HG02981 (cell line): ENCODE measurements at regions not wholly inside any gene's neighbourhood (a gene's known extent, or its start where the extent isn't known, plus 50 kb on each side); places are given as distances from the start of the nearest gene placed in this dataset.
"Not testable (repeated sequence)": the region's sequence is repeated elsewhere in the genome, so short reads cannot be mapped to it uniquely, and the experiment has no call there.

Experiments used
- ATAC-seq: cut with Tn5 transposase; IDR thresholded peaks from one replicate; pipeline ENCODE4 v1.9.1; 2021; ENCODE audit warnings: mild to moderate bottlenecking, moderate library complexity; ENCODE audit not compliant: unreplicated experiment

DNA sequence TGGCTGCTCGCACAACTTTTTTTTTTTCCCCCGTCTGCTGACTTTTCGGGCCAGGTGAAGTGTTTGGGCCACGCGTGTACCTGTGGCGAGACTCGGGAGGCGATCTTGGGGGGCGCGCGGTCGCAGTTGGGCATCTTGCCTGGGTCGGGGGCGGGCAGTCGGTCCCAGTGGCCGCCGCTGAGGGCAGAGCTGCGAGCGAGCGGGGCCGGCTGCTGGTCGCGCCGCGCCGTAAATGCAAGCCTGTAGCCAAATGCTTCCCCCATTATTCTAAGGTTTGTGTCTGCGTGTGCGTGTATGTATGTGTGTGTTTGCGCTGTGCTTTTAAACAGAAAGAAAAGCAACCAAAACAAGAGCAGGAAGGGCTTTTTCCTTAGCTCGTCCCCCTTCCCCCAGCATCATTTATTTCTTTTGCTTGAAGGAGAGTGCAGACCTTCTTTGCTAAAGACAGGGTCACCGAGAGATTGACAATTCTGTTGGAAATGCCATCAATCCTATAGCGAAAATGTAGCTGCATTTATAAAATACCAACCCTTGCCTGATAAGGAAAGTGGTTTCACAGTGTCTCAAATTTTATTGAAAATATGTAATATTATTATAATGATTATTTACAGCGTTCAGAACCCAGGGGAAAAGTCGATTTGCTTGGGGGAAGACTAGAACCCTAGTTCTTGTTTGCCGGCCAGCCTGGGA is 143.2 kb upstream of the ZNF536 start:
- no peak for ATAC-seq

GRCh38 chr19:30229525-30230174 is 142.5 kb upstream of the ZNF536 start:
- no peak for ATAC-seq

- ATAC-seq, result no peak
Measured at GRCh38 chr19:30231408-30232318, 140.5 kb upstream of the ZNF536 start.

- no peak for ATAC-seq
Measured at GRCh38 chr19:30233375-30233774, 138.8 kb upstream of the ZNF536 start.

DNA sequence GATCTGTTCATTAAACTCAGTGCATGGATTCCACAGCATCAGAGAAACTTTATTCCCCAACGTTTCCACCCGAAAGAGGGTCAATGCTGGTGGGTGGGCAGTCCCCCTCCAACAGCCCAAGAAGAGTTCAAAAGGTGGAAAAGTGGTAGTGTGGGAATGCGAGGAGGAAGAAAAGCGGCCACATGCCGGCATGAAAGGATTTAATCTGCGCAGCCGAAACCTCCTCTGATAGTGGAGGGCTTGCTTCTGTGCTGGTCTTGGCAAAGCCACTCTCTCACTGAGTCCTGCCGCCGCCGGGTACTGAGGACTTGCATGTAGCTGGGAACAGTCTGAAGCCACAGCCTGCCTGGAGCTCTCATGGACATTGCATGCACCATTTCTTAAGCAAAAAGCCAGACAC is 136.2 kb upstream of the ZNF536 start:
- ATAC-seq, result no peak

DNA sequence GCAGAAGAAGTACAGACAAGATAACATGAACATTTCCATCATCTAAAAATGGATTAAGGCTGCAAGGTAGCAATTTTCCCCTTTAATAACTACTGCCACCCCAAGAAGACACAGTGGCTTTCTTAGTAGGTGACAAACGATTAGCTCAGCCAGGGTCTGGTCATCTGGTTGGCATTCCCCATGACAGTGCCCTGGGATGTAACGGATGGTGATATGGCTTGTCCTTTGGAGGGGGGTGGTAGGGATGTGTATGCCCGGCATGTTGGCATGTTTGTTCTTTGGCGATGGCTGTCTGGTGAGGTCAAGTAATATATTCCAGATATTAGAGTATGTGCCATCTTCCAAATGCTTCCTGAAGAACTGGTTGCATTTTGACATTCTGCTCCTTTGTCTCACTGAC is 135.6 kb upstream of the ZNF536 start:
- ATAC-seq, result no peak

GRCh38 chr19:30237140-30237539 is 135.0 kb upstream of the ZNF536 start:
- no peak for ATAC-seq

GRCh38 chr19:30240904-30241695 is 131.1 kb upstream of the ZNF536 start:
- no peak for ATAC-seq

DNA sequence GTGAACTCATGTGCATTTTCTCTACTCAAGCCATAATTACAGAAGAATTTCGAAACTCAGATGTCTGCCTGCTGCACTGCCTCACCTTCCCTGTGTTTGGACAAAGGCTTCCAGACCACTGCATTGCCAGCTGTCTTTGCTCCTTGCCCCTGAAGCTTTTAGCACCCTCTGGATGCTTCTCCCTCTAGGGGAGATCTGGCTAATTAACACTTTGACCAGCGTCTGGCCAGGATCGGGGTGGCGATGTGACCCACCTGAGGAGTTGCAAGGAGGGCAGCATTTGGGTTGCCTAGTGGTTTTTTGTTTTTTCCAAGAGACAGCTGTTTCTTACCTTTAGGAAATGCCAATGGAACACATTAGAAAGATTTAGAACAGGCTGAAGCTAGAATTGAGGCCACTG is 127.7 kb upstream of the ZNF536 start:
- no peak for ATAC-seq

GRCh38 chr19:30245401-30246039 is 126.7 kb upstream of the ZNF536 start:
- no peak for ATAC-seq

DNA sequence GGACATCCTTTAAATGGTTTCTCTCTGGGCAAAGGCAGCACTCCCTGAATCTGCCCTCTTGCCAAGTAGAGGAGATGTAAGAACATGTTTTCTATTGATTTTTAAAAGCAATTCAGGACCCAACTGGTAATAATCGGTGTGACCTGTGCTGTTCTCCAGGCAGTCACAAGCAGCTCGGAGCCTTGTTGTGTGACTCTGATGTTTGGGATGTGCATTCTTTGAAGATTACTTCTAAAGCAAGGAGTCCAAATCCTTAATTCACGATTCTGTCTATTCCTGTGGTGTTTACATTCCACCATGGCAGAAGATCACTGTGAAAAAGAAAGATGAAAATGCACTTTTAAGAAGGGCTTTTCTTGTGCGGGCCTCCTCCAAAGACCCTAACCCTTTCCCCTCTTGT is 122.3 kb upstream of the ZNF536 start:
- no peak for ATAC-seq

GRCh38 chr19:30252214-30252613 is 120.0 kb upstream of the ZNF536 start:
- no peak for ATAC-seq

DNA sequence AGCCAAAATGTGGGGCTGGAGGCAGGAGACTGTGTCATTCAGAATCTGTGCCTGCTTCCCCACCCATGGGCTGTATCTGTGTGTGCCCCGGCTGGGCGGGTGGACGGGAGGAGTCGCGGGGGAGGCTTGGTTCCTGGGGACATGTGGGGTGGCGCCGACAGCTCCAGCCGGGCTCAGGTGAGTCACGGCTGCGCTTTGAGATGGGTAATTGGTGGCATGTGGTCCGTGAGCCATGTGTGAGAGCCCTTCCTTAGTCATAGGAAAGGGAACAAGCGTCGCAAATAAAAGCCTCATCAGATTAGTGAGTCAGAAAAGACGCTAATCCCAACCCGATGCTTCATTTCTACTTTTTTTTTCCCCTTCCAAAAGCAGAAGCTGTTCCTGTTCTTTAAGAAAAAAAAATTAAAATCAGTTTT is 118.6 kb upstream of the ZNF536 start:
- ATAC-seq, result no peak

- no peak for ATAC-seq
Measured at GRCh38 chr19:30254158-30254557, 118.0 kb upstream of the ZNF536 start.

DNA sequence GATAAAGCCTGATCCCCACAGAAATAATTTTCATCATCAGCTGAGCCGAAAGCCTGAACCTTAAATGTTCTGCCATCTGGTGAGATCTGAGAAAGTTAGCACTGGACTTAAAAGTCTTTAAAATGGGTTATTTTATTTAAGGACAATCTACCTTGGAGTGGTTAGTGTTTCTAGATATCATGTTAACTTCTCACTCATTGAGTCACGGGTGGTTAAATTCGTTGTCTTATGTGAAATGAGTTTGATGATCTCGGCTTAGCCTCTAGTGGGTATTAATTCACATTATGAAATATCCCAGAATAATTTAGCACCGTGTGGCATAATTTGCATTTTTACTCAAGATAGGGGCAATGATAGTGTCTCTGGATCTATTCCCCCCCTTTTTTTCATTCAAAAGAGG is 117.4 kb upstream of the ZNF536 start:
- no peak for ATAC-seq

DNA sequence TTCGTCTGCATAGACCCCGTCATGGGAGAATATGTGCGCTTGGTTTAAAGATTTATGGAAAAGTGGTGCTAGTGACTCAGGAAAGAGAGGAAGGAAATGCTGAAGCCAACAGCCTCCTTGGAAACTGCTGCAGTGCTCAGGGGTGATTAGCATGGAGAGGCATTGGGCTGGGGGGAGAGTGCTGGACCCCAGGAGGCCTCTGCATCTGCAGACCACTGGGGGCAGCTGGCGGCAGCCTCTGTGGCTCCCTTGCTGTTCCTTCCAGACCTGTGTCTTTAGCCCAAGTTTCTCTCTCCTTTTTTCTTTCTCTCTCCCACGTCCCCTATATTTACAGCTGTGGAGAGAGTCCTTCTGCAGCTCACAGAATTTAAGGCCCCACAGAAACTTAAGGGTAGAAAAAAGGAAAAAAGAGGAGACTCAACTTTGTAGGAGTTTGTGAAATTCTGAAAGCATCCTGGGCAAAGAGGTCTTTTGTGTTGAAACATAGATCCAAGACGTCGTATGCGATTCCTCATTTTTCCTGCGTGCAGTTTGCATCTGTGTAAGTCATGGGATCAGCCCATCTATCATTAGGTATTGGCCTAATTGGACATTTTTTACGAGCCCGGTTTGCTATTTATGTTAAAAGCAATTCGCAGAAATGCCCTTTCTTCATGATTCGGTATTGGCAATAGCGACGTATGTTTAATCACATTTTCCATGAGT is 116.2 kb upstream of the ZNF536 start:
- no peak for ATAC-seq

DNA sequence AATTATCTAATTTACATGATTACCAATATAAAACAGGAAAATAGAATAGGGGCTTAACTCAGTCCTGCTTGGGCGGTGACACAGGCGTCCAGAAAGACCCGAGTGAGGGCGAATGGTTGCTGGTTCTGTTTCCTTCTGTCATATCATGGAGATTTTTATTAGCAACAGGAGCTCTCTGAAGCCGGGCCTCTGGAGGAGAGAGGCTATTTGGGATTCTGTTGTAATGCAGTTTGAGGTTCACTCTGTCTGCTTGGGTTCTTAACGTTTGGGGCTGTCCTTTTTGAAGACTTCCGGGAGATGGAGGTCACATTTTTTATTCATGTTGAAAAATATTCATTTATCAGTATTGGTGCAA is 115.7 kb upstream of the ZNF536 start:
- no peak for ATAC-seq

DNA sequence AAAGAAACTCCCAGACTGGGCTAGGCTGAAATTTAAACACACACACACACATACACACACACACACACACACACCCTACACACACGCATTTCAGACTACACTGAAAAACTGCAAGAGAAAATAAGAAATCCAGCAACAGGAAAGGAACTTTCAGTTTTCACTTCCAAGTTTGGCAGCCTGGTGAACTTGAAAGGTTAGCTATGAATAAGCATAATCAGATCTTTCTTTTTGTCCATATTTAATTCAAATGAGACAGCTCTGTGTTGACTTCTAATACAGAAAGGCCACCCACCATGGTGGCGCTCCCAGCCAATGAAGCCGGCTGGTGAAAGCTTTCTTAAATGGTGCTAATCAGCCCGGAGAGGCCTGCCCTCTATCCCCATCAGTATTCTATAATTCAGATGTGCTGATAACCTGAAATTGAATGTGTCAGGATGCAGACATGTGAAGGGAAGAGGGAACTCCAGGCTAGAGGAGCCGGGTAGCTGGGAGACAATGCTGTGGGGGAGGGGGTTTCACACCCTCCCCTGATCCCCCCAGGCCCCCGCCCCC is 108.3 kb upstream of the ZNF536 start:
- ATAC-seq, result no peak

GRCh38 chr19:30265918-30266317 is 106.3 kb upstream of the ZNF536 start:
- not testable (repeated sequence) for ATAC-seq

GRCh38 chr19:30266687-30267086 is 105.5 kb upstream of the ZNF536 start:
- no peak for ATAC-seq
